GM19467 (cell line): ENCODE measurements at regions not wholly inside any gene's neighbourhood (a gene's known extent, or its start where the extent isn't known, plus 50 kb on each side); places are given as distances from the start of the nearest gene placed in this dataset.
"Not testable (repeated sequence)": the region's sequence is repeated elsewhere in the genome, so short reads cannot be mapped to it uniquely, and the experiment has no call there.

Experiments
- ATAC-seq: cut with Tn5 transposase; IDR thresholded peaks from one replicate; pipeline ENCODE4 v1.9.1; 2021; ENCODE audit warnings: mild to moderate bottlenecking, moderate library complexity; ENCODE audit not compliant: unreplicated experiment

DNA sequence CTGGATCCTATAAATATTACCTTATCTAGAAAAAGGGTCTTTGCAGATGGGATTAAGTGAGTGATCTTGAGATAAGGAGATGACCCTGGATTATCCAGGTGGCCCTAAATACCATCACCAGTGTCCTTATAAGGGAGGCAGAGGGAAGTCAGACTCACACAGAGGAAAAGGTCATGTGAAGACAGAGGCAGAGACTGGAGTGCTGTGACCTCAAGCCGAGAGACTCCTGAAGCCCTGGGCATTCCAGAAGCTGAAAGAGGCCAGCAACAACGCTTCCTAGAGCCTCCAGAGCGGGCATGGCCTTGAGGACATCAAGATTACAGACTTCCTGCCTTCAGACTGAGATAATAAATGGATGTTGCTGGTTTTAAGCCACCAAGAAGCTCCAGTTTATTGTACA, 118.8 kb downstream of the ATPSCKMT start:
- no peak for ATAC-seq

- ATAC-seq = no peak
These were observed 122.8 kb downstream of the ATPSCKMT start for GRCh38 chr5:10126900-10127299.

GRCh38 chr5:10125116-10125515, 124.6 kb downstream of the ATPSCKMT start:
- ATAC-seq = no peak

- ATAC-seq = no peak
These were observed 125.4 kb downstream of the ATPSCKMT start for GRCh38 chr5:10124287-10124686.

DNA sequence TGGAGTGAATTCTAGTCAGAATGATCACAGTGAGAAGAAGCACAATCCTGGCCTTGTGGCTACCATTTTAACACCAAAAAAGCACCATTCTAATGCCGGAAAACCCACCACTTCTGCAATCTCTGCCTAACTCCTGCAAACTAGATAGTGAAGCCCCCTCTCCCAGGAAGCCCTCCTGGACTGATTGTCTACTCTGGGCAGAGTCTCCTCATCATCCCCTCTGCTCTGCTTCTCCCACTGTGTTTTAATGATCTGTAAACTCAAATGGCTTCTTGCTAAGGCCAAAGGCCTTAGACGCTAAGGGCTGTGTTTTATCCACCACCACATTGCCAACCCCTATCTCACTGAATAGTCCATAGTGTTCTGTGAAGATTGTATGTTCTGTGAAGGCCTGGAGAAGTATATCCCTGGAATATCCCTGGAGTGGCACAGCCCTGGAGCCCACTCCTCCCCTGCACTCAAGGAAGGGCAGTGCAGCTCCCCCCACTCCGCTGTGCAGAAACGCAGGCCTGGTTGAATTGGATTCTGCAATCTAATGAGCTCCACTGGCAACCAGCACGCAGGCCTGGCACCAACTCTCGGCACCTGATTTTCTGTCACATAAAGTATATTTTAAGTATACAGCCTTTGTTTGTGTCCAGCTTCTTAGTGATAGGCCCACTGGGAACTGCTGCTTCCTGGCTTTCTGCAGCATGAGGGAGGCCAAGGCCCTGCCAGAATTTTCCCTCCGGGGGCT, 126.3 kb downstream of the ATPSCKMT start:
- no peak for ATAC-seq

- ATAC-seq = no peak
These were observed 127.5 kb downstream of the ATPSCKMT start for GRCh38 chr5:10122076-10122726.

GRCh38 chr5:10120934-10121333, 128.8 kb downstream of the ATPSCKMT start:
- no peak for ATAC-seq

DNA sequence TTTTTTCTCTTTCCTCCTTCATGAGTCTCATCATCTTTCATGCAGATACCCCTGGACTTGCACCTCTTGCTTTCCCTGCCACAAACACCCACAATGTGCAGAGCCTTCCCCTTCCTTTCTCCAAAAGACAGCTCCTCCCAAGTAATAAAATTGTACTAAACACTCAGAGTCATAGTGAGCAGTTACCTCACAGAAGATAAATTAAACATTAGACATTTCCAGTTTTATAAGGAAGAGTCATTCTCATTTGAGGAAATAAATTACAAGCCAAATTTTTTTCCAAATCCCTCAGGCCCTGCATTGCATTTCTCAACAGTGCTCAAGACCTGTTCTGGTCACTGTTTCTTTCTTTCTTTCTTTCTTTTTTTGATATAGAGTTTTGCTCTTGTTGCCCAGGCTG, 131.5 kb downstream of the ATPSCKMT start:
- no peak for ATAC-seq

DNA sequence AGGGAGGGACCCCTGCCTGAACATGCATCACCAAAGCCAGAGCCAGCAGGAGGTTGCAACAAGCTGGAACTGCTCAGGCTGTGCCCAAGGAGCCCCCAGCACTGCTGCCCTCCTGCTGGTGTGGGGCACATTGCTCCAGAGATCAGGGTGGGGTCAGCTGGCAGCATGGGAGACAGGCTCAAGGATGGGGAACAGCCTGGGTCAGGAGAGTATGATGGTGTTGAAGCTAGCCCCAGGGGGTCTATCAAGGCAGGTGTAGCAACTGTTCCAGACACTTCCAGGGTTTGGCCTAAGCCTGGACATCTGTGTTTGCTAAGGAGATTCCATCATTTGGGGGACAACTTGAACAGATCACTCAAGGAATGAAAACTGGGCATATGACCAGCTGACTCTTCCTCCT, 133.1 kb downstream of the ATPSCKMT start:
- ATAC-seq = no peak

DNA sequence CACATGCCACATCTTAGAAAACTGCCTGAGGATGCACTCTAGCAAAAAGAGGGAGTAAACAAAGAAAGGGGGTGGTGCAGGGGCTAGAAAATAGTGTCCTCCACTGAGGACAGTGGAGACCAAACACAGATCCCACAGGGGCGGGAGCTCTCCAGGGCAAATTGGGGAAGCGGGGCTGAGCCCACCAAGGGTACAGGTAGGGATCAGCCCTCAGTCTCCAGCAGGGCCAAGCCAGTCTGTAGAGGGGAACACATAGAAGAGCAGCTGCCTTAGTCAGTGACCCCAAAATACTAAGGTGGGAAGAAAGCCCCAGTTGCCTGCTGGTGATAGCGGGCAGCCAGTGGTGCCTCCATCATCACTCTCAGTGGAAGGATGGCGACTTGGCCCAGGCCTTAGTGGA, 134.0 kb downstream of the ATPSCKMT start:
- no peak for ATAC-seq

- ATAC-seq = no peak
These were observed 138.1 kb downstream of the ATPSCKMT start for GRCh38 chr5:10111571-10111970.

- no peak for ATAC-seq
These were observed 139.5 kb downstream of the ATPSCKMT start for GRCh38 chr5:10110228-10110627.

DNA sequence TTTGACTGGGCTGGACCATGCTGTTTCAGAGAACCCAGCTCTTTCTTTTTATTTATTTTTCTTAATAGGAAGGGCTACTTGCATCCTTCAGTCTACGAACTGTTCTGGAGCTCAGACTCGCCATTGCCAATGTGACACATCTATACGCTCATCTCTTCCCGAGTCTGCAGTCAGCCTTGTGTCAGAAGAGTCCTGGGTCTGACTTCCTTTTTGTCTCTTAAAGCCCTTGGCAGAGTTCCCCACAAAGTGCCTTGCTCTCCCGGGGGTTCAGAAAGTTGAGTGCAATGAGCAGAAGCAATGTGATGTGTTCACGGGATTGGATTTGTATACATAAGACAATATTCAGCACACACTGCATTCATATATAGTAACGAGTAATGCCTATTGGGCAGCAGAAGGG, 140.4 kb downstream of the ATPSCKMT start:
- ATAC-seq = no peak

DNA sequence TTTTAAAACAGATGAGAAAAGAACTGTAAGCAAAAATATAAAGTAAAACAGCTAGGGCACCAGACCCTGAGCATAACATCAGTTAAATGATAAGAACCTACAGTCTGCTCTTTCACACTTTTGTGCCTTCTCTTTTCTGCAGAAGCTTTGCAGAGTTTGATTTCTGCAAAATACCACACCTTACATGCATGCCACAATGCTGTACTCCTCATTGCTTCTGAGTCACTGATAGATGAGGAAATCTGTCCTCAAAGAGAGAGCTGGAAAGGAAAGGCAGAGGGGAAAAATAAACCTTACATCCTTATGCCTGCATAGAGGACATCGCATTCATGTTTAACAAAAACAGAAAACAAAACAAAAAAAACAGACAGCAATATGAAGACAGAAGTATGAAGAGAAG, 142.9 kb downstream of the ATPSCKMT start:
- no peak for ATAC-seq

DNA sequence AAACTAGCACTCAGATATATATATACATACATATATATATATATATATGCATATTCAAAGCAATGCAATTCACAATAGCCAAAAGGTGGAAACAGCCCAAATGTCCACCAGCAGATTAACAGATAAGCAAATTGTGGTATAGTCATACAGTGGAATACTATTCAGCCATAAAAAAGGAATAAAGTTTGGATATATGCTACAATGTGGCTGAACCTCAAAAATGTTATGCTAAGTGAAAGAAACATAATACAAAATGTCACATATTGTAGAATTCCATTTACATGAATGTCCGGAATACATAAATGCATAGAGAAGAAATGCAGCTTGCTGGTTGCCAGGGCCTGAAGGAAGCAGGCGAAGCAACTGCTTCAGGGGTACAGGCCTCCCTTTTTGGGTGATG, 143.4 kb downstream of the ATPSCKMT start:
- ATAC-seq = no peak

DNA sequence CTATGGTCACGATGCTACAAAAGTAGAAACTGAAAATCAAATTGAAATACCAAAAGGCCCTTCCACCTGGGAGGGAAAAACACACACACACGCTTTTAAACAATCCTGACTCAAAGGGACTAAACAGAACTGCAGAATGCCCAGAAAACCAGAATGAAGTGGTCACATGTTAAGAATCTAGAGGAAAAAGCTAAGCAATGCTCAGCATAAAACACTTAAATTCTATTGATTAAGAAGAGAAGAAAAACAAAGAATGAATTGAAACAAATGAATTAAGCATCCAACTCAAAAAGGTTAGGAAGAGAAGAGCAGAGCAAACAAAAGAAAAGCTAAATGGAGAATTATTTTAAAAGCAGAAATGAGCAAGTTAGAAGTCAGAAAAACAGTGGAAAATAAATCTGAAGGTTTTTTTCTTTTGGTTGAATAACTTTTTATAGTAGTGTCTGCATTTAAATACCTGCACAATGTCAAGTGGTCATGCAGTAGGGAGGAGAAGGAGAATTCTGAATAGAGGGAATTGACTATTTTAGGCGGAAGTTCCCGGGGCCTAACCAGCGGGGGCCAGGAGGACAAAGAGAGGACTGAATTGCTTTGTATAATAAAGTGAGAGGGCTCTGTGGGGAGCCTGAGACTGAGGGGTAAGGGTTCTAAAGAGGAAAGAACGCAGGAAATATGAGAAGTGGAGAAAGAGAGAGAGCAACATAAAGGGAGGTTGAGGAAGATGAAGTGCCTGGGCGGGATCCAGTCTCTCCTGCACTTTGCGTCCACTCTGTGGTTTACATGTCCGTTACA, 146.8 kb downstream of the ATPSCKMT start:
- ATAC-seq = no peak

DNA sequence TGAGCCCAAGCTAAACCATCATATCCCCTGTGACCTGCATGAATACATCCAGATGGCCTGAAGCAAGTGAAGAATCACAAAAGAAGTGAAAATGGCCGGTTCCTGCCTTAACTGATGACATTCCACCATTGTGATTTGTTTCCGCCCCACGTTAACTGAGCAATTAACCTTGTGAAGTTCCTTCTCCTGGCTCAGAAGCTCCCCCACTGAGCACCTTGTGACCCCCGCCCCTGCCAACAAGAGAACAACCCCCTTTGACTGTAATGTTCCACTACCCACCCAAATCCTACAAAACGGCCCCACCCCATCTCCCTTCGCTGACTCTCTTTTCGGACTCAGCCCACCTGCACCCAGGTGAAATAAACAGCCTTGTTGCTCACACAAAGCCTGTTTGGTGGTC, 147.5 kb downstream of the ATPSCKMT start:
- not testable (repeated sequence) for ATAC-seq

GRCh38 chr5:10099548-10099947, 150.1 kb downstream of the ATPSCKMT start:
- ATAC-seq = no peak

- ATAC-seq = no peak
These were observed 158.0 kb downstream of the ATPSCKMT start for GRCh38 chr5:10091701-10092100.

DNA sequence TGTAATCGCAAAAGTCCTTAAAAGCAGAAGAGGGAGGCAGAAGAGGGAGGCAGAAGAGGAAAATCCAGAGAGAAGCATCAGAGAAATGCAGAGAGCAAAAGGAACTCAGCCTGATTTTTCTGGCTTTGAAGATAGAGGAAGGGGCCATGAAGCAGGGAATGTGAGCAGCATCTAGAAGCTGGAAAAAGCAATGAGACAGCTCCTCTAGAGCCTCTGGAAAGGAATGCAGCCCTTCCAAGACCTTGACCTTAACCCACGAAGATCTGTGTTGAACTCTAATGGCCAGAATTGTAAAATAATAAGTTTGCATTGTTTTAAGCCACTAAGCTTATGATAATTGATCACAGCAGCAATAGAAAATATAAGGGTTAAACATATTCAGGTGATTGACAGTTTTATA, 159.6 kb downstream of the ATPSCKMT start:
- no peak for ATAC-seq

DNA sequence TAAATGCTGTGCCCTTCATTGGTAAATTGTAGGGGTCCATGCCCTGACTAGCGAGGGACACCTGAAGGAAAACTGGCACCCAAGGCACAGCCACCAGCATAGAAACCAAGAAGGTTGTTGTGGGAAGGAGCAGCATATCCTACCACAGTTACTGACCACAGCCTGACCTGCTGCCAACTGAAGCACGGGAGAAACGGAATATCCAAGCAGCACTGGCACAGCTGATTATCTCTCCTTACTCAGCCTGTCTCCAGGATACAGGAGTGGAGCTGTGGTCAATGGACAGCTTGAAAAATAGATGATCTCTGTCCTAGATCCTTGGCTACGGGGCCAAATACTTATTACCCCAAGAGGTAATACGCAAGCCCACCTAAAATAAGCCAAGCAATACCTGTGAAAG, 164.5 kb downstream of the ATPSCKMT start:
- no peak for ATAC-seq

GRCh38 chr5:10081584-10081983, 168.1 kb downstream of the ATPSCKMT start:
- ATAC-seq = no peak
